IMR-90 (cell line): ENCODE measurements at regions not wholly inside any gene's neighbourhood (a gene's known extent, or its start where the extent isn't known, plus 50 kb on each side); places are given as distances from the start of the nearest gene placed in this dataset.

Experiments used
- ATAC-seq: fragments of 200-7000 bp; cut with Tn5 transposase; 2 replicates; pipeline ENCODE4 v1.9.1; 2020; ENCODE audit warnings: low read depth, mild to moderate bottlenecking, moderate library complexity
- BruUV-seq: library from RNA; stranded (reverse); fragments of 400-500 nt; replicated peaks from 2 replicates; lab custom pipeline; 2021; lab: Mats Ljungman, UMichigan
- CTCF ChIA-PET: fragments of 300-600 bp; formaldehyde crosslinking; extraction: SDS; loops from one replicate; lab custom pipeline; 2021; ENCODE audit warnings: antibody characterized with exemption; lab: Yijun Ruan, JAX
- POLR2A ChIA-PET: fragments of 300-600 bp; sonication (Branson Sonifier 250); formaldehyde crosslinking; loops from one replicate; lab custom pipeline; 2022; ENCODE audit warnings: antibody characterized with exemption; ENCODE audit not compliant: unreplicated experiment; lab: Charles Lee
- DNase-seq: peaks from one replicate; pipeline ENCODE4 v3.0.0; 2013
- H2AFZ ChIP-seq: replicated peaks from 2 replicates; pipeline ENCODE3; 2013; ENCODE audit warnings: low read length, mild to moderate bottlenecking; ENCODE audit not compliant: poor library complexity
- H2AK5ac ChIP-seq: 2 replicates; pipeline ENCODE4 v1.6.1; 2013; ENCODE audit warnings: low read depth, low read length, inconsistent platforms
- H2AK9ac ChIP-seq: replicated peaks from 2 replicates; pipeline ENCODE3; 2013; ENCODE audit warnings: mild to moderate bottlenecking, low read depth, low read length, moderate library complexity; ENCODE audit not compliant: poor library complexity
- H2BK120ac ChIP-seq: 2 replicates; pipeline ENCODE4 v1.6.1; 2013; ENCODE audit warnings: low read depth, low read length, inconsistent platforms
- H2BK15ac ChIP-seq: 3 replicates; pipeline ENCODE4 v1.6.1; 2013; ENCODE audit warnings: low read depth, low read length, inconsistent platforms
- H2BK20ac ChIP-seq: 2 replicates; pipeline ENCODE4 v1.6.1; 2013; ENCODE audit warnings: low read depth, mild to moderate bottlenecking, inconsistent platforms, low read length, moderate library complexity
- H2BK5ac ChIP-seq: 2 replicates; pipeline ENCODE4 v1.6.1; 2013; ENCODE audit warnings: mild to moderate bottlenecking, low read depth, low read length, inconsistent platforms; ENCODE audit not compliant: poor library complexity, severe bottlenecking
- H3K14ac ChIP-seq: replicated peaks from 2 replicates; pipeline ENCODE4 v1.6.1; 2013; ENCODE audit warnings: low read depth, low read length, inconsistent platforms
- H3K18ac ChIP-seq: 2 replicates; pipeline ENCODE4 v1.6.1; 2013; ENCODE audit warnings: low read depth, low read length, control low read depth
- H3K23ac ChIP-seq: 2 replicates; pipeline ENCODE4 v1.6.1; 2013; ENCODE audit warnings: low read depth, low read length, inconsistent platforms
- H3K27ac ChIP-seq: 2 replicates; pipeline ENCODE4 v1.5.1; 2013; ENCODE audit warnings: mild to moderate bottlenecking, control low read depth, low read length; ENCODE audit not compliant: insufficient read depth
- H3K27me3 ChIP-seq: 2 replicates; pipeline ENCODE4 v1.6.1; 2013; ENCODE audit warnings: low read length; ENCODE audit not compliant: control insufficient read depth, insufficient read depth
- H3K36me3 ChIP-seq: 2 replicates; pipeline ENCODE4 v1.6.1; 2013; ENCODE audit warnings: low read length, mixed read lengths; ENCODE audit not compliant: control insufficient read depth, insufficient read depth
- H3K4ac ChIP-seq: 2 replicates; pipeline ENCODE4 v1.6.1; 2013; ENCODE audit warnings: low read depth, low read length, inconsistent platforms
- H3K4me1 ChIP-seq: 2 replicates; pipeline ENCODE4 v1.6.1; 2013; ENCODE audit warnings: low read length, mixed read lengths; ENCODE audit not compliant: control insufficient read depth, insufficient read depth
- H3K4me2 ChIP-seq: 2 replicates; pipeline ENCODE4 v1.6.1; 2013; ENCODE audit warnings: low read depth, mild to moderate bottlenecking, control low read depth, low read length, moderate library complexity
- H3K4me3 ChIP-seq: 2 replicates; pipeline ENCODE4 v1.5.1; 2013; ENCODE audit warnings: low read depth, mild to moderate bottlenecking, control low read depth, low read length, moderate library complexity; ENCODE audit not compliant: insufficient read depth
- H3K56ac ChIP-seq: 2 replicates; pipeline ENCODE4 v1.6.1; 2013; ENCODE audit warnings: low read length, inconsistent platforms; ENCODE audit not compliant: insufficient read depth; ENCODE audit errors: extremely low read depth
- H3K79me1 ChIP-seq, 2 experiments: 2 replicates each; pipeline ENCODE4 v1.6.1; 2013; ENCODE audit warnings: low read length in 2 of 2, inconsistent platforms in 1 of 2, low read depth in 1 of 2
- H3K9ac ChIP-seq: 2 replicates; pipeline ENCODE4 v1.6.1; 2013; ENCODE audit warnings: low read depth, low read length, control low read depth
- H3K9me1 ChIP-seq: 2 replicates; pipeline ENCODE4 v1.6.1; 2013; ENCODE audit warnings: low read length, inconsistent platforms; ENCODE audit not compliant: insufficient read depth
- H3K9me3 ChIP-seq: 2 replicates; pipeline ENCODE4 v1.6.1; 2013; ENCODE audit warnings: low read length; ENCODE audit not compliant: control insufficient read depth, insufficient read depth
- H4K20me1 ChIP-seq: 2 replicates; pipeline ENCODE4 v1.6.1; 2013; ENCODE audit warnings: low read length, inconsistent platforms; ENCODE audit not compliant: insufficient read depth
- H4K5ac ChIP-seq: 2 replicates; pipeline ENCODE4 v1.6.1; 2013; ENCODE audit warnings: mild to moderate bottlenecking, low read depth, low read length, control low read depth
- H4K8ac ChIP-seq, 2 experiments: 2 replicates each; pipeline ENCODE4 v1.6.1; 2013; ENCODE audit warnings: low read depth in 2 of 2, low read length in 2 of 2, control low read depth in 1 of 2, inconsistent platforms in 1 of 2
- H4K91ac ChIP-seq: 2 replicates; pipeline ENCODE4 v1.6.1; 2013; ENCODE audit warnings: low read depth, low read length, inconsistent platforms; ENCODE audit not compliant: insufficient read depth
- CTCF ChIP-seq: conservative IDR thresholded peaks from 2 replicates; pipeline ENCODE4 v1.5.1; 2012; ENCODE audit warnings: mild to moderate bottlenecking, low read depth, low read length, improper control_type of control experiment
- MAFK ChIP-seq: IDR thresholded peaks from 2 replicates; pipeline ENCODE4 v1.6.1; 2012; ENCODE audit warnings: low read depth, low read length, improper control_type of control experiment
- USF2 ChIP-seq: fragments of 150-350 bp; IDR thresholded peaks from 2 replicates; pipeline ENCODE4 v1.6.1; 2017; ENCODE audit warnings: mild to moderate bottlenecking, antibody characterized with exemption, low read length, low read depth
- dilution Hi-C: fragments of 300-500 bp; cut with HindIII; formaldehyde crosslinking; loops from one replicate; pipeline ENCODE4 v1.14.3; 2018; ENCODE audit warnings: low sequenced_read_pairs; ENCODE audit not compliant: unreplicated experiment
- in situ Hi-C: fragments of 300-500 bp; cut with MboI; formaldehyde crosslinking; loops from 3 replicates; pipeline ENCODE4 v1.14.3; 2019; ENCODE audit warnings: low sequenced_read_pairs, inconsistent platforms, mixed read lengths
- intact Hi-C: fragments of 100-400 bp; cut with micrococcal nuclease; formaldehyde crosslinking; loops from 2 replicates; pipeline ENCODE4 v1.10.0; 2022

GRCh38 chr1:189312499-189312898, 1165.2 kb downstream of the BRINP3 start:
- no peak overlapping the region for H2BK5ac ChIP-seq
- no peak overlapping the region for H3K18ac ChIP-seq
- H2BK15ac ChIP-seq, result no peak overlapping the region
- H2AK5ac ChIP-seq, result no peak overlapping the region
- H3K4me2 ChIP-seq, result no peak overlapping the region
- H3K9me3 ChIP-seq, result no peaks in the 10 kb centered on the region
- BruUV-seq, result no TSS peak
- ChIA-PET POLR2A (no interaction called here), CTCF (no interaction called here)
- no peak overlapping the region for H4K5ac ChIP-seq
- H2BK20ac ChIP-seq, result no peak overlapping the region
- DNase-seq (no peak), ATAC-seq (no peak)
- no peak overlapping the region for H3K56ac ChIP-seq
- no peak overlapping the region for H3K4ac ChIP-seq
- no peaks in the 10 kb centered on the region for H3K9me1 ChIP-seq
- TF ChIP-seq CTCF, result no peak
- TF ChIP-seq MAFK, result no peak
- no peak for TF ChIP-seq USF2
- dilution Hi-C loops, result no loop called here
- no peaks in the 10 kb centered on the region for H3K36me3 ChIP-seq
- no peak overlapping the region for H3K23ac ChIP-seq
- H4K8ac ChIP-seq, result no peak overlapping the region
- H4K20me1 ChIP-seq, result no peaks in the 10 kb centered on the region
- in situ Hi-C loops, result no loop called here
- no peaks in the 10 kb centered on the region for H3K4me1 ChIP-seq
- no peak overlapping the region for H4K91ac ChIP-seq
- no peak overlapping the region for H2AK9ac ChIP-seq
- intact Hi-C loops, result no loop called here
- no peak overlapping the region for H3K4me3 ChIP-seq
- no peaks in the 10 kb centered on the region for H3K27me3 ChIP-seq
- no peaks in the 10 kb centered on the region for H3K79me1 ChIP-seq
- no peak overlapping the region for H3K9ac ChIP-seq
- H3K14ac ChIP-seq, result no peak overlapping the region
- no peak overlapping the region for H2AFZ ChIP-seq
- H3K27ac ChIP-seq, result no peak overlapping the region
- H2BK120ac ChIP-seq, result no peak overlapping the region
